Loucy (cell line): ENCODE measurements at regions not wholly inside any gene's neighbourhood (a gene's known extent, or its start where the extent isn't known, plus 50 kb on each side); places are given as distances from the start of the nearest gene placed in this dataset.

Source experiments
- H2AFZ ChIP-seq: fragments of 200-600 bp; sonication (generic); 2 replicates; pipeline ENCODE4 v1.6.0; 2016; ENCODE audit warnings: antibody characterized with exemption, mild to moderate bottlenecking, low read length, moderate library complexity
- H3F3A ChIP-seq: fragments of 200-600 bp; 2 replicates; pipeline ENCODE4 v1.6.0; 2016; ENCODE audit warnings: antibody characterized with exemption, low read depth, mild to moderate bottlenecking
- H3K27me3 ChIP-seq: fragments of 200-600 bp; sonication (generic); 2 replicates; pipeline ENCODE4 v1.6.1; 2014; ENCODE audit warnings: low read length, mild to moderate bottlenecking; ENCODE audit not compliant: insufficient read depth, poor library complexity, severe bottlenecking
- H3K36me3 ChIP-seq: fragments of 200-600 bp; sonication (generic); 2 replicates; pipeline ENCODE4 v1.6.1; 2016; ENCODE audit warnings: low read length; ENCODE audit not compliant: insufficient read depth
- H3K4me1 ChIP-seq: fragments of 200-600 bp; sonication (generic); 2 replicates; pipeline ENCODE4 v1.5.1; 2014; ENCODE audit warnings: low read length, mild to moderate bottlenecking; ENCODE audit not compliant: insufficient read depth, poor library complexity, severe bottlenecking
- H3K4me2 ChIP-seq: fragments of 200-600 bp; sonication (generic); 2 replicates; pipeline ENCODE4 v1.6.0; 2014; ENCODE audit warnings: antibody characterized with exemption, low read length, low read depth, mild to moderate bottlenecking; ENCODE audit not compliant: poor library complexity, severe bottlenecking
- H3K4me3 ChIP-seq: fragments of 200-600 bp; sonication (generic); 2 replicates; pipeline ENCODE4 v1.5.1; 2014; ENCODE audit warnings: low read length, mild to moderate bottlenecking, mixed read lengths; ENCODE audit not compliant: poor library complexity, severe bottlenecking
- H3K79me2 ChIP-seq: fragments of 200-600 bp; sonication (generic); 2 replicates; pipeline ENCODE4 v1.6.1; 2014; ENCODE audit warnings: low read length; ENCODE audit not compliant: insufficient read depth
- H3K9ac ChIP-seq: fragments of 200-600 bp; sonication (generic); 2 replicates; pipeline ENCODE4 v1.6.0; 2014; ENCODE audit warnings: mild to moderate bottlenecking, low read depth, low read length, moderate library complexity; ENCODE audit not compliant: poor library complexity, severe bottlenecking
- H3K9me2 ChIP-seq: fragments of 200-600 bp; sonication (generic); replicated peaks from 2 replicates; pipeline ENCODE4 v1.6.1; 2016; ENCODE audit warnings: low read depth, low read length, mixed read lengths
- H3K9me3 ChIP-seq: fragments of 200-600 bp; sonication (generic); 2 replicates; pipeline ENCODE4 v1.6.1; 2014; ENCODE audit warnings: mild to moderate bottlenecking, antibody characterized with exemption, low read length, low read depth; ENCODE audit not compliant: insufficient read depth
- H4K20me1 ChIP-seq: fragments of 200-600 bp; sonication (generic); 2 replicates; pipeline ENCODE4 v1.6.0; 2014; ENCODE audit warnings: antibody characterized with exemption, low read length, mild to moderate bottlenecking; ENCODE audit not compliant: insufficient read depth, poor library complexity, severe bottlenecking
- CTCF ChIP-seq: fragments of 200-600 bp; sonication (generic); conservative IDR thresholded peaks from 2 replicates; pipeline ENCODE4 v1.5.1; 2014; ENCODE audit warnings: mild to moderate bottlenecking, antibody characterized with exemption, low read length
- EZH2phosphoT487 ChIP-seq: fragments of 200-600 bp; IDR thresholded peaks from 2 replicates; pipeline ENCODE4 v1.6.1; 2018; ENCODE audit warnings: antibody characterized with exemption, mild to moderate bottlenecking, moderate library complexity, borderline replicate concordance

GRCh38 chr5:105905392-105905791 lies 1765.3 kb downstream of the EFNA5 start:
- no peaks in the 10 kb centered on the region for H3K27me3 ChIP-seq
- H3F3A ChIP-seq: no peaks in the 10 kb centered on the region
- TF ChIP-seq CTCF (no peak), EZH2phosphoT487 (no peak)
- no peaks in the 10 kb centered on the region for H4K20me1 ChIP-seq
- no peaks in the 10 kb centered on the region for H3K9me2 ChIP-seq
- no peaks in the 10 kb centered on the region for H3K9me3 ChIP-seq
- no peak overlapping the region for H3K9ac ChIP-seq
- no peaks in the 10 kb centered on the region for H3K36me3 ChIP-seq
- no peaks in the 10 kb centered on the region for H3K4me1 ChIP-seq
- H2AFZ ChIP-seq: no peak overlapping the region
- no peak overlapping the region for H3K4me3 ChIP-seq
- H3K79me2 ChIP-seq: no peaks in the 10 kb centered on the region
- H3K4me2 ChIP-seq: no peak overlapping the region

GRCh38 chr5:105903069-105903468 lies 1767.7 kb downstream of the EFNA5 start:
- Histone ChIP-seq H3K36me3 (no peaks in the 10 kb centered on the region), H3K9ac (no peak overlapping the region), H3K27me3 (no peaks in the 10 kb centered on the region), H4K20me1 (no peaks in the 10 kb centered on the region), H2AFZ (no peak overlapping the region), H3K4me3 (no peak overlapping the region), H3K9me3 (no peaks in the 10 kb centered on the region), H3K9me2 (no peaks in the 10 kb centered on the region), H3K4me2 (no peak overlapping the region), H3K79me2 (no peaks in the 10 kb centered on the region), H3F3A (no peaks in the 10 kb centered on the region), H3K4me1 (no peaks in the 10 kb centered on the region)
- no peak for TF ChIP-seq EZH2phosphoT487
- no peak for TF ChIP-seq CTCF

- Histone ChIP-seq H3K4me2 (no peak overlapping the region), H3K4me3 (no peak overlapping the region), H3K9me3 (no peaks in the 10 kb centered on the region), H3K9me2 (no peaks in the 10 kb centered on the region), H3K27me3 (no peaks in the 10 kb centered on the region), H3K36me3 (no peaks in the 10 kb centered on the region), H2AFZ (no peak overlapping the region), H3K9ac (no peak overlapping the region), H3K79me2 (no peaks in the 10 kb centered on the region), H3F3A (no peaks in the 10 kb centered on the region), H4K20me1 (no peaks in the 10 kb centered on the region), H3K4me1 (no peaks in the 10 kb centered on the region)
- no peak for TF ChIP-seq EZH2phosphoT487
- TF ChIP-seq CTCF: no peak
Observed at GRCh38 chr5:105899726-105900125, 1771.0 kb downstream of the EFNA5 start.
